HCT116 (cell line): ENCODE measurements at regions not wholly inside any gene's neighbourhood (a gene's known extent, or its start where the extent isn't known, plus 50 kb on each side); places are given as distances from the start of the nearest gene placed in this dataset.

Experiments
- CTCF ChIP-seq, 3 experiments: fragments of 200-600 bp in 1 of 3; sonication (generic) in 1 of 3; IDR thresholded peaks in 2 of 3; conservative IDR thresholded peaks in 1 of 3; 2 replicates each; pipeline ENCODE4 v1.5.1; 2012 to 2017; ENCODE audit warnings: low read depth in 2 of 3, low read length in 2 of 3, antibody characterized with exemption in 1 of 3, borderline replicate concordance in 1 of 3, control low read depth in 1 of 3, mild to moderate bottlenecking in 1 of 3, mixed read lengths in 1 of 3, mixed run types in 1 of 3, moderate library complexity in 1 of 3; ENCODE audit not compliant: insufficient read depth in 1 of 3
- POLR2A ChIP-seq: IDR thresholded peaks from 2 replicates; pipeline ENCODE4 v1.7.0; 2011; ENCODE audit warnings: borderline replicate concordance; ENCODE audit not compliant: insufficient read depth, insufficient read length; ENCODE audit errors: extremely low read depth
- RAD21 ChIP-seq: IDR thresholded peaks from 2 replicates; pipeline ENCODE4 v1.6.1; 2012; ENCODE audit warnings: low read depth, mild to moderate bottlenecking
- REST ChIP-seq: IDR thresholded peaks from 2 replicates; pipeline ENCODE4 v1.6.1; 2012; ENCODE audit warnings: low read depth
- SP1 ChIP-seq: IDR thresholded peaks from 2 replicates; pipeline ENCODE4 v1.6.1; 2012; ENCODE audit warnings: low read depth
- TCF7L2 ChIP-seq: IDR thresholded peaks from 2 replicates; pipeline ENCODE4 v1.7.0; 2011; ENCODE audit warnings: borderline replicate concordance, inconsistent platforms; ENCODE audit not compliant: insufficient read depth, insufficient read length; ENCODE audit errors: extremely low read depth
- YY1 ChIP-seq: IDR thresholded peaks from 2 replicates; pipeline ENCODE4 v1.6.1; 2011; ENCODE audit warnings: low read length, low read depth, moderate library complexity, mild to moderate bottlenecking; ENCODE audit not compliant: insufficient replicate concordance; ENCODE audit errors: extremely low read depth
- ZFX ChIP-seq: fragments of 450-650 bp; IDR thresholded peaks from 2 replicates; pipeline ENCODE4 v1.6.1; 2017

- TF ChIP-seq POLR2A (no peak), SP1 (no peak), CTCF (IDR thresholded peaks at IDR 0.05 in 2 of 3, conservative IDR thresholded peaks at IDR 0.05 in 1 of 3; ENCODE audit: borderline replicate concordance in 1 of 3, insufficient read depth in 1 of 3, low read depth in 2 of 3, low read length in 2 of 3) (no peak), REST (no peak), YY1 (no peak), RAD21 (no peak), TCF7L2 (no peak), ZFX (no peak)
Observed at GRCh38 chr20:48158014-48158413, 372.7 kb upstream of the SULF2 start.
